Hepatocyte (in vitro differentiated cells): ENCODE measurements at regions not wholly inside any gene's neighbourhood (a gene's known extent, or its start where the extent isn't known, plus 50 kb on each side); places are given as distances from the start of the nearest gene placed in this dataset.

Experiments
- EZH2 ChIP-seq: fragments of 200-600 bp; sonication (generic); IDR thresholded peaks from 2 replicates; pipeline ENCODE4 v1.6.1; 2016; ENCODE audit warnings: antibody characterized with exemption, mild to moderate bottlenecking, borderline replicate concordance
- EZH2phosphoT487 ChIP-seq: fragments of 200-600 bp; sonication (generic); IDR thresholded peaks from one replicate; pipeline ENCODE4 v1.6.1; 2018; ENCODE audit warnings: antibody characterized with exemption, mild to moderate bottlenecking, low read depth, moderate library complexity; ENCODE audit not compliant: unreplicated experiment, severe bottlenecking
- TF ChIP-seq, protein P1 (sequence below): fragments of 200-600 bp; sonication (generic); IDR thresholded peaks from 2 replicates; pipeline ENCODE4 v1.5.1; 2016; ENCODE audit warnings: antibody characterized with exemption, mild to moderate bottlenecking; ENCODE audit not compliant: poor library complexity

GRCh38 chr11:87528752-87529151 is 491.0 kb downstream of the TMEM135 start:
- TF ChIP-seq, protein P1, sequence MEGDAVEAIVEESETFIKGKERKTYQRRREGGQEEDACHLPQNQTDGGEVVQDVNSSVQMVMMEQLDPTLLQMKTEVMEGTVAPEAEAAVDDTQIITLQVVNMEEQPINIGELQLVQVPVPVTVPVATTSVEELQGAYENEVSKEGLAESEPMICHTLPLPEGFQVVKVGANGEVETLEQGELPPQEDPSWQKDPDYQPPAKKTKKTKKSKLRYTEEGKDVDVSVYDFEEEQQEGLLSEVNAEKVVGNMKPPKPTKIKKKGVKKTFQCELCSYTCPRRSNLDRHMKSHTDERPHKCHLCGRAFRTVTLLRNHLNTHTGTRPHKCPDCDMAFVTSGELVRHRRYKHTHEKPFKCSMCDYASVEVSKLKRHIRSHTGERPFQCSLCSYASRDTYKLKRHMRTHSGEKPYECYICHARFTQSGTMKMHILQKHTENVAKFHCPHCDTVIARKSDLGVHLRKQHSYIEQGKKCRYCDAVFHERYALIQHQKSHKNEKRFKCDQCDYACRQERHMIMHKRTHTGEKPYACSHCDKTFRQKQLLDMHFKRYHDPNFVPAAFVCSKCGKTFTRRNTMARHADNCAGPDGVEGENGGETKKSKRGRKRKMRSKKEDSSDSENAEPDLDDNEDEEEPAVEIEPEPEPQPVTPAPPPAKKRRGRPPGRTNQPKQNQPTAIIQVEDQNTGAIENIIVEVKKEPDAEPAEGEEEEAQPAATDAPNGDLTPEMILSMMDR = no peak
- TF ChIP-seq EZH2 (no peak), EZH2phosphoT487 (no peak)
